RWPE2 (cell line): ENCODE measurements at regions not wholly inside any gene's neighbourhood (a gene's known extent, or its start where the extent isn't known, plus 50 kb on each side); places are given as distances from the start of the nearest gene placed in this dataset.
"Not testable (repeated sequence)": the region's sequence is repeated elsewhere in the genome, so short reads cannot be mapped to it uniquely, and the experiment has no call there.

Experiments used
- ATAC-seq: fragments of 200-7000 bp; cut with Tn5 transposase; 3 replicates; pipeline ENCODE4 v1.9.1; 2021; ENCODE audit warnings: low read depth
- DNase-seq: peaks from one replicate; pipeline ENCODE4 v3.0.0-alpha.2; 2020; ENCODE audit warnings: low spot score
- H3K27ac ChIP-seq: fragments of 450-650 bp; 2 replicates; pipeline ENCODE4 v1.5.1; 2017; ENCODE audit warnings: mild to moderate bottlenecking; ENCODE audit not compliant: poor library complexity, severe bottlenecking
- H3K27me3 ChIP-seq: fragments of 250-450 bp; sonication (Bioruptor Pico); 2 replicates; pipeline ENCODE4 v1.5.1; 2021; ENCODE audit warnings: mild to moderate bottlenecking, moderate library complexity; ENCODE audit not compliant: insufficient read depth, poor library complexity, severe bottlenecking
- H3K36me3 ChIP-seq: fragments of 250-450 bp; sonication (Bioruptor Pico); 2 replicates; pipeline ENCODE4 v1.5.1; 2020; ENCODE audit warnings: low read depth, mild to moderate bottlenecking, moderate library complexity
- H3K4me1 ChIP-seq: fragments of 250-450 bp; sonication (Bioruptor Pico); 2 replicates; pipeline ENCODE4 v1.5.1; 2021; ENCODE audit warnings: mild to moderate bottlenecking, moderate library complexity; ENCODE audit not compliant: insufficient read depth, poor library complexity, severe bottlenecking
- H3K4me3 ChIP-seq: fragments of 250-450 bp; sonication (Bioruptor Pico); 2 replicates; pipeline ENCODE4 v1.5.1; 2021; ENCODE audit warnings: mild to moderate bottlenecking, moderate library complexity; ENCODE audit not compliant: severe bottlenecking
- H3K9me3 ChIP-seq: fragments of 250-450 bp; sonication (Bioruptor Pico); 2 replicates; pipeline ENCODE4 v1.5.1; 2021; ENCODE audit warnings: mild to moderate bottlenecking, moderate library complexity; ENCODE audit not compliant: severe bottlenecking
- CTCF ChIP-seq: fragments of 450-650 bp; IDR thresholded peaks from one replicate; pipeline ENCODE4 v1.5.1; 2017; ENCODE audit warnings: mild to moderate bottlenecking, moderate library complexity; ENCODE audit not compliant: poor library complexity, severe bottlenecking

DNA sequence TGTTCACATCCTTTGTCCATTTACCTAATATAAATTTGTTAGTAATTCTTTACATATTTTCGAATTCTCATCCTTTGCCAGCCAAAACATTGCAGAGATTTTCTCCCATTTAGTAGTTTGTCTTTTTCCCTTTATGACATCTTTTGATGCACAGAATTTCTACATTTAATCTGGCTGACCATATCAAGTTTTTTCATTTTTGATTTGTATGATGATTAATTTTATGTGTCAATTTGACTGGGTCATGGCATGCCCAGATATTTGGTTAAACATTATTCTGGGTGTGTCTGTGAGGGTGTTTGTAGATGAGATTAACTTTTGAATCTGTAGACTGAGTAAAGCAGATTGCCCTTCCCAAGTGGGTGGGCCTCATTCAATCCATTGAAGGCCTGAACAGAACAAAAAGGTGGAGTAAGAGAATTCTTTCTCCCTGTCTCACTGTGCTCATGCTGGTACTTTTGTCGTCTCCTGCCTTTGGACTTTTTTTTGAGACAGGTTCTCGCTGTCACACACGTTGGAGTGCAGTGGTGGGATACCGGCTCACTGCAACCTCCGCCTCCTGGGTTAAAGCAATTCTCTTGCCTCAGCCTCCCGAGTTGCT, 72.1 kb upstream of the EPB41L1 start:
- ATAC-seq (0 out of 3 replicates have a peak, but pooled peaks have one; percentile 5), DNase-seq (no peak)
- Histone ChIP-seq H3K36me3 (no peaks in the 10 kb centered on the region), H3K4me3 (no peak overlapping the region), H3K27me3 (no peaks in the 10 kb centered on the region), H3K4me1 (peaks cover 59% of the 10 kb centered on the region), H3K27ac (peak overlapping the region; percentile 86), H3K9me3 (no peaks in the 10 kb centered on the region)
- no peak for TF ChIP-seq CTCF

DNA sequence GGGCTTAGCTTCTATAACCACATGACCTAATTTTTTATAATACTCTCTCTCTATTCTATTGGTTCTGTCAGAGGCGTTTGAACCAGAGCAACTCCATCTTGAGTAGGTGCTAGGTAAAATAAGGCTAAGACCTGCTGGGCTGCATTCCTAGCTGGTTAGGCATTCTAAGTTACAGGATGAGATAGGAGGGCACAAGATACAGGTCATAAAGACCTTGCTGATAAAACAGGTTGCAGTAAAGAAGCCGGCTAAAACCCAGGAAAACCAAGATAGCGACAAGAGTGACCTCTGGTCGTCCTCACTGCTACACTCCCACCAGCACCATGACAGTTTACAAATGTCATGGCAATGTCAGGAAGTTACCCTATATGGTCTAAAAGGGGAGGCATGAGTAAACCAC, 71.3 kb upstream of the EPB41L1 start:
- ATAC-seq, DNase-seq, H3K4me3 ChIP-seq, H3K36me3 ChIP-seq, H3K27me3 ChIP-seq, H3K9me3 ChIP-seq: not testable (repeated sequence)
- Histone ChIP-seq H3K4me1 (peaks cover 63% of the 10 kb centered on the region), H3K27ac (peak overlapping the region; percentile 86)

DNA sequence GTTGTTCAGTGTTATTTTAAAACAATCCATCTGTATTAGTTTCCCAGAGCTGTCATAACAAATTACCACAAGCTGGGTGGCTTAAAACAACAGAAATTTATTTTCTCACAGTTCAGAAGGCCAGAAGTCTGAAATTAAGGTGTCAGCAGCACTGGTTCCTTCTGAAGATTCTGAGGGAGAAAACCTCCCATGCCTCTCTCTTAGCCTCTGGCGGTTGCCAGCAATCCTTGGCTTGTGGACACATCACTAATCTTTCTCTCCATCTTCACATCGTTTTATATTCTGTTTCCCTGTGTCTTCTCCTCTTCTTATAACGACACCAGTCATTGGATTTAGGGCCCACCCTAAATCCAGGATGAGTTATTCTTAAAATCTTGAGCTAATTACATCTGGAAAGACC, 70.2 kb upstream of the EPB41L1 start:
- H3K9me3 ChIP-seq: no peaks in the 10 kb centered on the region
- peaks cover 63% of the 10 kb centered on the region for H3K4me1 ChIP-seq
- H3K4me3 ChIP-seq: no peak overlapping the region
- TF ChIP-seq CTCF: no peak
- peak overlapping the region; percentile 86 for H3K27ac ChIP-seq
- H3K36me3 ChIP-seq: no peaks in the 10 kb centered on the region
- no peak for DNase-seq
- H3K27me3 ChIP-seq: no peaks in the 10 kb centered on the region
- ATAC-seq: no peak

DNA sequence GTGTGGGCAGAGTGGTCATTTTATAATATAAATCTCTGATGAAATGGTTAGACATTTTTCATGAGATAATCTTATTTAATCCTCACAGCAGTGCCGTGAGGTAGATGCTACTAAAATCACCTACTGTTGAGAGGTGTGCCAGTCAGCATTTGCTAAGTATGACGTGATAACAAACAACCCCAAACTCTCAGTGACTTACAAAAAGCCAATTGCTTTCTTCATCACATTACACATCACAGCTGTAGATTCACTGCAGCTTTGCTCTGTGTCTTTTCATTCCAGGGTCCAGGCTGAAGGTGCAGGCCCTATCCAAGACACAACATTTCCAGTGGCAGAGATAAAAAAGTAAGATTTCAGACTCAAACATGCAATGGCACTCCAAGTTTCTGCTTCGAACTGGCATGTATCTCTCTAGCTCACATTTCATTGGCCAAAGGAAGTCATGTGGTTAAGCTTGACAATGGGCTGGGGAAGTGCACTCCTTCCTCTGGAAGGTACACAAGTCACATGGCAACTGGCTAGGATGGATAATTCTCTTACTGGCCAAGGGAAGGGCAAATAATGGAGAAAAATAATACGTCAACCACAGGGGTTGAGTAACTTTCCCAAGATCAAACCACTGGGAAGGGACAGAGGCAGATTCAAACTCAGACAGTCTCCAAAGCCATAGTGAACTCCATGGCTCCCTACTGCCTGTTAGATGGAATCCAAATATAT, 69.5 kb upstream of the EPB41L1 start:
- Histone ChIP-seq H3K27me3 (no peaks in the 10 kb centered on the region), H3K27ac (peak overlapping the region; percentile 86), H3K9me3 (no peaks in the 10 kb centered on the region), H3K4me1 (peaks cover 58% of the 10 kb centered on the region), H3K4me3 (no peak overlapping the region), H3K36me3 (no peaks in the 10 kb centered on the region)
- no peak for DNase-seq
- no peak for TF ChIP-seq CTCF
- ATAC-seq: peak; percentile 53

- peak; percentile 99 for DNase-seq
- peaks cover 54% of the 10 kb centered on the region for H3K4me1 ChIP-seq
- TF ChIP-seq CTCF: no peak
- no peak overlapping the region for H3K4me3 ChIP-seq
- H3K9me3 ChIP-seq: no peaks in the 10 kb centered on the region
- H3K27me3 ChIP-seq: no peaks in the 10 kb centered on the region
- no peaks in the 10 kb centered on the region for H3K36me3 ChIP-seq
- peak; percentile 91 for ATAC-seq
- peak overlapping the region; percentile 86 for H3K27ac ChIP-seq
Measured at GRCh38 chr20:36085686-36086267, 68.8 kb upstream of the EPB41L1 start.
